ENCODE measurements at regions not wholly inside any gene's neighbourhood (a gene's known extent, or its start where the extent isn't known, plus 50 kb on each side); places are given as distances from the start of the nearest gene placed in this dataset.

- H3K27ac Mint-ChIP-seq (ENCODE audit: unreplicated experiment) = no peak overlapping the region
- H3K4me3 Mint-ChIP-seq (ENCODE audit: unreplicated experiment) = no peak overlapping the region
- no peak for TF ChIP-seq CTCF (IDR thresholded peaks at IDR 0.05; ENCODE audit: unreplicated experiment)
Observed at GRCh38 chr7:19290968-19291367, 145.7 kb upstream of the FERD3L start.

GRCh38 chr7:19290066-19290465 is 144.8 kb upstream of the FERD3L start:
- no peak overlapping the region for H3K27ac Mint-ChIP-seq (ENCODE audit: unreplicated experiment)
- no peak for TF ChIP-seq CTCF (IDR thresholded peaks at IDR 0.05; ENCODE audit: unreplicated experiment)
- H3K36me3 Mint-ChIP-seq (ENCODE audit: low read depth, unreplicated experiment) = no peaks in the 10 kb centered on the region
- H3K4me1 Mint-ChIP-seq (ENCODE audit: unreplicated experiment) = peaks cover 3% of the 10 kb centered on the region
- no peak for DNase-seq (ENCODE audit: low spot score)
- H3K9me3 Mint-ChIP-seq (ENCODE audit: unreplicated experiment) = no peaks in the 10 kb centered on the region
- H3K4me3 Mint-ChIP-seq (ENCODE audit: unreplicated experiment) = no peak overlapping the region
- no peaks in the 10 kb centered on the region for H3K27me3 Mint-ChIP-seq (ENCODE audit: unreplicated experiment)

More at GRCh38 chr7:19290968-19291367, 145.7 kb upstream of the FERD3L start:
- no peak for DNase-seq (ENCODE audit: low spot score)
- no peaks in the 10 kb centered on the region for H3K9me3 Mint-ChIP-seq (ENCODE audit: unreplicated experiment)
- H3K27me3 Mint-ChIP-seq (ENCODE audit: unreplicated experiment) = no peaks in the 10 kb centered on the region
- peaks cover 6% of the 10 kb centered on the region for H3K4me1 Mint-ChIP-seq (ENCODE audit: unreplicated experiment)
- H3K36me3 Mint-ChIP-seq (ENCODE audit: low read depth, unreplicated experiment) = no peaks in the 10 kb centered on the region

- no peak for TF ChIP-seq CTCF (IDR thresholded peaks at IDR 0.05; ENCODE audit: unreplicated experiment)
- Mint-ChIP-seq H3K27me3 (ENCODE audit: unreplicated experiment) (no peaks in the 10 kb centered on the region), H3K9me3 (ENCODE audit: unreplicated experiment) (no peaks in the 10 kb centered on the region), H3K36me3 (ENCODE audit: low read depth, unreplicated experiment) (no peaks in the 10 kb centered on the region), H3K4me1 (ENCODE audit: unreplicated experiment) (no peaks in the 10 kb centered on the region), H3K4me3 (ENCODE audit: unreplicated experiment) (no peak overlapping the region), H3K27ac (ENCODE audit: unreplicated experiment) (no peak overlapping the region)
- no peak for DNase-seq (ENCODE audit: low spot score)
Observed at GRCh38 chr7:19284596-19285300, 139.5 kb upstream of the FERD3L start.

- H3K4me1 Mint-ChIP-seq (ENCODE audit: unreplicated experiment) = no peaks in the 10 kb centered on the region
- H3K36me3 Mint-ChIP-seq (ENCODE audit: low read depth, unreplicated experiment) = no peaks in the 10 kb centered on the region
Observed at GRCh38 chr7:19284136-19284535, 138.9 kb upstream of the FERD3L start.

More at GRCh38 chr7:19284136-19284535, 138.9 kb upstream of the FERD3L start:
- Mint-ChIP-seq H3K9me3 (ENCODE audit: unreplicated experiment) (no peaks in the 10 kb centered on the region), H3K27me3 (ENCODE audit: unreplicated experiment) (no peaks in the 10 kb centered on the region), H3K27ac (ENCODE audit: unreplicated experiment) (no peak overlapping the region), H3K4me3 (ENCODE audit: unreplicated experiment) (no peak overlapping the region)
- no peak for DNase-seq (ENCODE audit: low spot score)
- no peak for TF ChIP-seq CTCF (IDR thresholded peaks at IDR 0.05; ENCODE audit: unreplicated experiment)

Measured in endothelial cell (in vitro differentiated cells).